Mesendoderm (in vitro differentiated cells): ENCODE measurements at regions not wholly inside any gene's neighbourhood (a gene's known extent, or its start where the extent isn't known, plus 50 kb on each side); places are given as distances from the start of the nearest gene placed in this dataset.

Experiments used
- DNase-seq: peaks from one replicate; pipeline ENCODE4 v3.0.0; 2013
- H2AK5ac ChIP-seq: 2 replicates; pipeline ENCODE4 v1.6.1; 2013; ENCODE audit warnings: low read length, inconsistent platforms
- H2BK120ac ChIP-seq: 2 replicates; pipeline ENCODE4 v1.6.1; 2013; ENCODE audit warnings: low read depth, mild to moderate bottlenecking, low read length, moderate library complexity, mixed read lengths
- H2BK15ac ChIP-seq: replicated peaks from 2 replicates; pipeline ENCODE4 v1.6.1; 2013; ENCODE audit warnings: low read depth, mild to moderate bottlenecking, moderate library complexity
- H2BK5ac ChIP-seq: 2 replicates; pipeline ENCODE4 v1.6.1; 2013; ENCODE audit warnings: low read length, inconsistent platforms
- H3K18ac ChIP-seq: 2 replicates; pipeline ENCODE4 v1.6.1; 2013; ENCODE audit warnings: mild to moderate bottlenecking, low read length, mixed read lengths
- H3K23ac ChIP-seq: one replicate; pipeline ENCODE4 v1.6.1; 2013; ENCODE audit warnings: low read length
- H3K27ac ChIP-seq: 2 replicates; pipeline ENCODE4 v1.5.1; 2013; ENCODE audit warnings: low read depth, mild to moderate bottlenecking, inconsistent platforms, low read length, moderate library complexity
- H3K27me3 ChIP-seq: 2 replicates; pipeline ENCODE4 v1.6.1; 2013; ENCODE audit warnings: low read length, control low read depth, mild to moderate bottlenecking, inconsistent platforms; ENCODE audit not compliant: insufficient read depth, poor library complexity
- H3K36me3 ChIP-seq: 2 replicates; pipeline ENCODE4 v1.6.1; 2013; ENCODE audit warnings: low read length, inconsistent platforms; ENCODE audit not compliant: control insufficient read depth, insufficient read depth
- H3K4ac ChIP-seq: one replicate; pipeline ENCODE4 v1.6.1; 2013; ENCODE audit warnings: low read depth, mild to moderate bottlenecking, low read length, moderate library complexity
- H3K4me1 ChIP-seq: 2 replicates; pipeline ENCODE4 v1.6.1; 2013; ENCODE audit warnings: low read depth, low read length, inconsistent platforms; ENCODE audit not compliant: control insufficient read depth
- H3K4me2 ChIP-seq: 2 replicates; pipeline ENCODE4 v1.6.1; 2013; ENCODE audit warnings: low read length
- H3K4me3 ChIP-seq: 2 replicates; pipeline ENCODE4 v1.5.1; 2013; ENCODE audit warnings: mild to moderate bottlenecking, low read length
- H3K56ac ChIP-seq: one replicate; pipeline ENCODE4 v1.6.1; 2013; ENCODE audit warnings: low read length
- H3K79me1 ChIP-seq: 2 replicates; pipeline ENCODE4 v1.6.1; 2013; ENCODE audit warnings: low read length, inconsistent platforms
- H3K79me2 ChIP-seq: 2 replicates; pipeline ENCODE4 v1.6.1; 2013; ENCODE audit warnings: mild to moderate bottlenecking, low read length; ENCODE audit not compliant: control insufficient read depth, insufficient read depth
- H3K9ac ChIP-seq: 2 replicates; pipeline ENCODE4 v1.6.1; 2013; ENCODE audit warnings: low read length, inconsistent platforms
- H4K5ac ChIP-seq: one replicate; pipeline ENCODE4 v1.6.1; 2013; ENCODE audit warnings: low read length
- H4K8ac ChIP-seq: one replicate; pipeline ENCODE4 v1.6.1; 2013; ENCODE audit warnings: low read depth, mild to moderate bottlenecking, control low read depth, low read length, moderate library complexity
- WGBS: extraction: QIAGEN DNeasy Blood & Tissue Kit; methylation state at CpG from one replicate; pipeline ENCODE4 v1.1.7; 2013; ENCODE audit warnings: low lambda C conversion rate, missing lambda C conversion rate; ENCODE audit not compliant: insufficient coverage; ENCODE audit errors: extremely low coverage; 5-methylcytosine and 5-hydroxymethylcytosine counted together

- Histone ChIP-seq H3K27me3 (no peaks in the 10 kb centered on the region), H2AK5ac (no peak overlapping the region), H3K18ac (no peak overlapping the region), H3K27ac (no peak overlapping the region), H3K4me2 (no peak overlapping the region), H3K9ac (no peak overlapping the region), H2BK120ac (no peak overlapping the region), H3K4ac (no peak overlapping the region), H3K4me1 (no peaks in the 10 kb centered on the region), H4K5ac (no peak overlapping the region), H3K23ac (no peak overlapping the region), H4K8ac (no peak overlapping the region), H2BK5ac (no peak overlapping the region), H3K36me3 (no peaks in the 10 kb centered on the region), H2BK15ac (no peak overlapping the region), H3K4me3 (no peak overlapping the region), H3K56ac (no peak overlapping the region), H3K79me2 (no peaks in the 10 kb centered on the region), H3K79me1 (no peaks in the 10 kb centered on the region)
- DNase-seq = no peak
- no CpG with 5 or more reads among the region's 14 CpGs for WGBS
These were observed 78.6 kb upstream of the IFNG-AS1 start for GRCh38 chr12:67910360-67911274.

GRCh38 chr12:67911275-67911600 is 78.0 kb upstream of the IFNG-AS1 start:
- Histone ChIP-seq H2BK120ac (no peak overlapping the region), H3K79me2 (no peaks in the 10 kb centered on the region), H3K18ac (no peak overlapping the region), H2AK5ac (no peak overlapping the region), H3K4me3 (no peak overlapping the region), H4K5ac (no peak overlapping the region), H3K23ac (no peak overlapping the region), H3K79me1 (no peaks in the 10 kb centered on the region), H3K4ac (no peak overlapping the region), H4K8ac (no peak overlapping the region), H3K36me3 (no peaks in the 10 kb centered on the region), H3K9ac (no peak overlapping the region), H2BK15ac (no peak overlapping the region), H3K4me1 (peaks cover 2% of the 10 kb centered on the region), H3K4me2 (no peak overlapping the region), H3K56ac (no peak overlapping the region), H3K27me3 (no peaks in the 10 kb centered on the region), H3K27ac (no peak overlapping the region), H2BK5ac (no peak overlapping the region)
- no CpG with 5 or more reads among the region's 5 CpGs for WGBS
- no peak for DNase-seq

- H2BK5ac ChIP-seq = no peak overlapping the region
- no peak overlapping the region for H3K9ac ChIP-seq
- peaks cover 7% of the 10 kb centered on the region for H3K4me1 ChIP-seq
- no peak overlapping the region for H4K8ac ChIP-seq
- no CpG with 5 or more reads among the region's 3 CpGs for WGBS
- H3K27ac ChIP-seq = no peak overlapping the region
- DNase-seq = no peak
- H2BK15ac ChIP-seq = no peak overlapping the region
- H3K79me1 ChIP-seq = no peaks in the 10 kb centered on the region
- H3K4me2 ChIP-seq = no peak overlapping the region
- no peak overlapping the region for H2AK5ac ChIP-seq
- H3K36me3 ChIP-seq = no peaks in the 10 kb centered on the region
- no peak overlapping the region for H3K4ac ChIP-seq
- no peak overlapping the region for H3K56ac ChIP-seq
- H4K5ac ChIP-seq = no peak overlapping the region
- no peak overlapping the region for H2BK120ac ChIP-seq
- H3K18ac ChIP-seq = no peak overlapping the region
- no peaks in the 10 kb centered on the region for H3K79me2 ChIP-seq
- H3K4me3 ChIP-seq = no peak overlapping the region
- H3K27me3 ChIP-seq = no peaks in the 10 kb centered on the region
- H3K23ac ChIP-seq = no peak overlapping the region
These were observed 77.5 kb upstream of the IFNG-AS1 start for GRCh38 chr12:67911789-67912188.

- Histone ChIP-seq H3K79me1 (no peaks in the 10 kb centered on the region), H2BK5ac (no peak overlapping the region), H2AK5ac (no peak overlapping the region), H3K27me3 (no peaks in the 10 kb centered on the region), H3K18ac (no peak overlapping the region), H3K4me2 (no peak overlapping the region), H3K36me3 (no peaks in the 10 kb centered on the region), H3K23ac (no peak overlapping the region), H3K4me3 (no peak overlapping the region), H3K79me2 (no peaks in the 10 kb centered on the region), H3K9ac (no peak overlapping the region), H4K5ac (no peak overlapping the region), H3K4me1 (peaks cover 13% of the 10 kb centered on the region), H2BK15ac (no peak overlapping the region), H3K56ac (no peak overlapping the region), H4K8ac (no peak overlapping the region), H3K4ac (no peak overlapping the region), H3K27ac (no peak overlapping the region), H2BK120ac (no peak overlapping the region)
- no peak for DNase-seq
- WGBS = no CpG with 5 or more reads among the region's 6 CpGs
These were observed 73.9 kb upstream of the IFNG-AS1 start for GRCh38 chr12:67915335-67915851.

GRCh38 chr12:67916266-67916970 is 72.8 kb upstream of the IFNG-AS1 start:
- peak overlapping the region; percentile 57 for H2BK15ac ChIP-seq

More at GRCh38 chr12:67916266-67916970, 72.8 kb upstream of the IFNG-AS1 start:
- peaks cover 19% of the 10 kb centered on the region for H3K4me1 ChIP-seq
- H3K27ac ChIP-seq = no peak overlapping the region
- H3K79me1 ChIP-seq = no peaks in the 10 kb centered on the region
- no peaks in the 10 kb centered on the region for H3K27me3 ChIP-seq
- WGBS = no CpG with 5 or more reads among the region's 5 CpGs
- no peak overlapping the region for H4K8ac ChIP-seq
- no peak overlapping the region for H2BK5ac ChIP-seq
- H3K4ac ChIP-seq = no peak overlapping the region
- no peaks in the 10 kb centered on the region for H3K36me3 ChIP-seq
- peak; percentile 44 for DNase-seq
- H3K9ac ChIP-seq = no peak overlapping the region
- H3K23ac ChIP-seq = no peak overlapping the region
- H3K4me3 ChIP-seq = no peak overlapping the region
- no peaks in the 10 kb centered on the region for H3K79me2 ChIP-seq
- no peak overlapping the region for H2AK5ac ChIP-seq
- no peak overlapping the region for H3K18ac ChIP-seq
- H2BK120ac ChIP-seq = peak overlapping the region; percentile 68
- H4K5ac ChIP-seq = no peak overlapping the region
- peak overlapping the region; percentile 27 for H3K56ac ChIP-seq
- no peak overlapping the region for H3K4me2 ChIP-seq
